ENCODE measurements at regions not wholly inside any gene's neighbourhood (a gene's known extent, or its start where the extent isn't known, plus 50 kb on each side); places are given as distances from the start of the nearest gene placed in this dataset.

GRCh38 chr20:61176874-61177273, 75.2 kb upstream of the CDH4 start:
- TF ChIP-seq, protein P1, sequence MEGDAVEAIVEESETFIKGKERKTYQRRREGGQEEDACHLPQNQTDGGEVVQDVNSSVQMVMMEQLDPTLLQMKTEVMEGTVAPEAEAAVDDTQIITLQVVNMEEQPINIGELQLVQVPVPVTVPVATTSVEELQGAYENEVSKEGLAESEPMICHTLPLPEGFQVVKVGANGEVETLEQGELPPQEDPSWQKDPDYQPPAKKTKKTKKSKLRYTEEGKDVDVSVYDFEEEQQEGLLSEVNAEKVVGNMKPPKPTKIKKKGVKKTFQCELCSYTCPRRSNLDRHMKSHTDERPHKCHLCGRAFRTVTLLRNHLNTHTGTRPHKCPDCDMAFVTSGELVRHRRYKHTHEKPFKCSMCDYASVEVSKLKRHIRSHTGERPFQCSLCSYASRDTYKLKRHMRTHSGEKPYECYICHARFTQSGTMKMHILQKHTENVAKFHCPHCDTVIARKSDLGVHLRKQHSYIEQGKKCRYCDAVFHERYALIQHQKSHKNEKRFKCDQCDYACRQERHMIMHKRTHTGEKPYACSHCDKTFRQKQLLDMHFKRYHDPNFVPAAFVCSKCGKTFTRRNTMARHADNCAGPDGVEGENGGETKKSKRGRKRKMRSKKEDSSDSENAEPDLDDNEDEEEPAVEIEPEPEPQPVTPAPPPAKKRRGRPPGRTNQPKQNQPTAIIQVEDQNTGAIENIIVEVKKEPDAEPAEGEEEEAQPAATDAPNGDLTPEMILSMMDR (IDR thresholded peaks at IDR 0.05; ENCODE audit: insufficient read depth, low read length, poor library complexity, severe bottlenecking): no peak
- TF ChIP-seq EZH2phosphoT487 (conservative IDR thresholded peaks at IDR 0.05; ENCODE audit: low read length): no peak
